Amniotic epithelial cell (primary cell): ENCODE measurements at regions not wholly inside any gene's neighbourhood (a gene's known extent, or its start where the extent isn't known, plus 50 kb on each side); places are given as distances from the start of the nearest gene placed in this dataset.
A peak's percentile ranks its signal among the peaks of the same experiment; 100 is the strongest.
"Not testable (repeated sequence)": the region's sequence is repeated elsewhere in the genome, so short reads cannot be mapped to it uniquely, and the experiment has no call there.

Experiments used
- DNase-seq: peaks from one replicate; pipeline ENCODE4 v3.0.0-alpha.2; 2010; ENCODE audit warnings: low read depth

GRCh38 chr9:13443346-13444244, 164.1 kb upstream of the MPDZ start:
- no peak for DNase-seq

- DNase-seq = no peak
Observed at GRCh38 chr9:13439685-13440476, 160.4 kb upstream of the MPDZ start.

GRCh38 chr9:13437866-13438265, 158.4 kb upstream of the MPDZ start:
- DNase-seq = no peak

- DNase-seq = peak; percentile 31
Observed at GRCh38 chr9:13436591-13436990, 157.1 kb upstream of the MPDZ start.

- DNase-seq = not testable (repeated sequence)
Observed at GRCh38 chr9:13433453-13433852, 154.0 kb upstream of the MPDZ start.

- peak; percentile 3 for DNase-seq
Observed at GRCh38 chr9:13432904-13433303, 153.4 kb upstream of the MPDZ start.

- DNase-seq = no peak
Observed at GRCh38 chr9:13431692-13432091, 152.2 kb upstream of the MPDZ start.

GRCh38 chr9:13431222-13431536, 151.7 kb upstream of the MPDZ start:
- no peak for DNase-seq

GRCh38 chr9:13430368-13431221, 151.1 kb upstream of the MPDZ start:
- no peak for DNase-seq

GRCh38 chr9:13429301-13430190, 150.1 kb upstream of the MPDZ start:
- no peak for DNase-seq

GRCh38 chr9:13428766-13429165, 149.3 kb upstream of the MPDZ start:
- no peak for DNase-seq

- DNase-seq = peak; percentile 42
Observed at GRCh38 chr9:13427587-13427986, 148.1 kb upstream of the MPDZ start.

- DNase-seq = no peak
Observed at GRCh38 chr9:13426606-13427005, 147.1 kb upstream of the MPDZ start.

- no peak for DNase-seq
Observed at GRCh38 chr9:13424872-13425271, 145.4 kb upstream of the MPDZ start.

- DNase-seq = no peak
Observed at GRCh38 chr9:13424204-13424603, 144.7 kb upstream of the MPDZ start.

- DNase-seq = no peak
Observed at GRCh38 chr9:13414349-13414748, 134.9 kb upstream of the MPDZ start.

GRCh38 chr9:13412331-13412730, 132.8 kb upstream of the MPDZ start:
- DNase-seq = no peak

GRCh38 chr9:13411791-13412190, 132.3 kb upstream of the MPDZ start:
- DNase-seq = no peak

GRCh38 chr9:13410566-13411031, 131.1 kb upstream of the MPDZ start:
- peak; percentile 49 for DNase-seq

- peak; percentile 76 for DNase-seq
Observed at GRCh38 chr9:13397661-13398060, 118.2 kb upstream of the MPDZ start.

GRCh38 chr9:13397220-13397619, 117.7 kb upstream of the MPDZ start:
- DNase-seq = peak; percentile 31
